ENCODE measurements at regions not wholly inside any gene's neighbourhood (a gene's known extent, or its start where the extent isn't known, plus 50 kb on each side); places are given as distances from the start of the nearest gene placed in this dataset.
A peak's percentile ranks its signal among the peaks of the same experiment; 100 is the strongest.

GRCh38 chr21:38921511-38922251 is 116.0 kb downstream of the ETS2 start:
- FAIRE-seq: no peak
- no peak for DNase-seq (ENCODE audit: insufficient read length, low spot score)

GRCh38 chr21:38920631-38921398 is 115.1 kb downstream of the ETS2 start:
- no peak for DNase-seq (ENCODE audit: insufficient read length, low spot score)
- FAIRE-seq: no peak

- DNase-seq (ENCODE audit: insufficient read length, low spot score) (no peak), FAIRE-seq (no peak)
Observed at GRCh38 chr21:38918607-38919346, 113.0 kb downstream of the ETS2 start.

- no peak for FAIRE-seq
- DNase-seq (ENCODE audit: insufficient read length, low spot score): no peak
Observed at GRCh38 chr21:38917043-38917774, 111.5 kb downstream of the ETS2 start.

- no peak for DNase-seq (ENCODE audit: insufficient read length, low spot score)
- FAIRE-seq: no peak
Observed at GRCh38 chr21:38916214-38916964, 110.7 kb downstream of the ETS2 start.

GRCh38 chr21:38915546-38915945 is 109.8 kb downstream of the ETS2 start:
- FAIRE-seq (no peak), DNase-seq (ENCODE audit: insufficient read length, low spot score) (no peak)

GRCh38 chr21:38914528-38915293 is 109.0 kb downstream of the ETS2 start:
- FAIRE-seq: no peak
- no peak for DNase-seq (ENCODE audit: insufficient read length, low spot score)

GRCh38 chr21:38913893-38914527 is 108.3 kb downstream of the ETS2 start:
- peak; percentile 98 for FAIRE-seq

GRCh38 chr21:38913120-38913892 is 107.6 kb downstream of the ETS2 start:
- no peak for FAIRE-seq

More at GRCh38 chr21:38913893-38914527, 108.3 kb downstream of the ETS2 start:
- no peak for DNase-seq (ENCODE audit: insufficient read length, low spot score)

GRCh38 chr21:38912789-38913119 is 107.0 kb downstream of the ETS2 start:
- FAIRE-seq (no peak), DNase-seq (ENCODE audit: insufficient read length, low spot score) (no peak)

More at GRCh38 chr21:38913120-38913892, 107.6 kb downstream of the ETS2 start:
- DNase-seq (ENCODE audit: insufficient read length, low spot score): no peak

- DNase-seq (ENCODE audit: insufficient read length, low spot score): no peak
- no peak for FAIRE-seq
Observed at GRCh38 chr21:38912102-38912629, 106.4 kb downstream of the ETS2 start.

- no peak for FAIRE-seq
- no peak for DNase-seq (ENCODE audit: insufficient read length, low spot score)
Observed at GRCh38 chr21:38911484-38912101, 105.9 kb downstream of the ETS2 start.

- FAIRE-seq (no peak), DNase-seq (ENCODE audit: insufficient read length, low spot score) (no peak)
Observed at GRCh38 chr21:38910390-38911067, 104.8 kb downstream of the ETS2 start.

- FAIRE-seq: no peak
- no peak for DNase-seq (ENCODE audit: insufficient read length, low spot score)
Observed at GRCh38 chr21:38909929-38910328, 104.2 kb downstream of the ETS2 start.

- FAIRE-seq (no peak), DNase-seq (ENCODE audit: insufficient read length, low spot score) (no peak)
Observed at GRCh38 chr21:38909109-38909508, 103.4 kb downstream of the ETS2 start.

GRCh38 chr21:38908537-38908936 is 102.8 kb downstream of the ETS2 start:
- FAIRE-seq (no peak), DNase-seq (ENCODE audit: insufficient read length, low spot score) (no peak)

- no peak for FAIRE-seq
Observed at GRCh38 chr21:38905752-38906151, 100.0 kb downstream of the ETS2 start.

More at GRCh38 chr21:38905752-38906151, 100.0 kb downstream of the ETS2 start:
- DNase-seq (ENCODE audit: insufficient read length, low spot score): no peak
